Motor neuron (in vitro differentiated cells): ENCODE measurements at regions not wholly inside any gene's neighbourhood (a gene's known extent, or its start where the extent isn't known, plus 50 kb on each side); places are given as distances from the start of the nearest gene placed in this dataset.
"Not testable (repeated sequence)": the region's sequence is repeated elsewhere in the genome, so short reads cannot be mapped to it uniquely, and the experiment has no call there.

Experiments
- ATAC-seq, 8 experiments: fragments of 200-7000 bp; cut with Tn5 transposase; replicated peaks in 6 of 8; 2 replicates each; pipeline ENCODE4 v1.8.0; 2021; ENCODE audit warnings: mild to moderate bottlenecking in 8 of 8, moderate library complexity in 8 of 8
- H3K27ac ChIP-seq, 2 donors: fragments of 250-450 bp; sonication (Bioruptor Pico); 2 replicates each; pipeline ENCODE4 v1.9.0; 2021; ENCODE audit warnings: antibody characterized with exemption in 2 of 2, mild to moderate bottlenecking in 2 of 2, moderate library complexity in 1 of 2
- H3K4me1 ChIP-seq, 2 donors: fragments of 250-450 bp; sonication (Bioruptor Pico); replicated peaks in 1 of 2; 2 replicates each; pipeline ENCODE4 v1.6.1; 2021; ENCODE audit warnings: antibody characterized with exemption in 2 of 2, mild to moderate bottlenecking in 2 of 2, moderate library complexity in 1 of 2
- H3K4me3 ChIP-seq, 5 donors: fragments of 250-450 bp; sonication (Bioruptor Pico); 2 replicates each; pipeline ENCODE4 v1.9.0; 2021; ENCODE audit warnings: antibody characterized with exemption in 5 of 5, mild to moderate bottlenecking in 5 of 5, moderate library complexity in 4 of 5
- WGBS, 10 experiments: fragments of 450-650 bp; shearing (Covaris generic); methylation state at CpG; one replicate each; pipeline ENCODE4 v1.0.0; 2022; 5-methylcytosine and 5-hydroxymethylcytosine counted together
- in situ Hi-C, 9 experiments: fragments of 400-800 bp; cut with MboI; loops; one replicate each; pipeline ENCODE4 v1.15.0; 2021; ENCODE audit warnings: low sequenced_read_pairs in 9 of 9, low pct_unique_long_range_greater_than_20kb in 2 of 9; ENCODE audit not compliant: unreplicated experiment in 9 of 9

GRCh38 chr1:171397851-171398469 is 84.0 kb downstream of the FMO4 start:
- H3K4me3 ChIP-seq: no peak overlapping the region
- H3K4me1 ChIP-seq: no peaks in the 10 kb centered on the region
- in situ Hi-C loops: no loop called here
- no peak overlapping the region for H3K27ac ChIP-seq
- 58 to 100% (median 89%) methylated on average over 1 to 5 of the region's 5 CpGs; no CpG with 5 or more reads in 3 of the 10 experiments for WGBS, 10 experiments
- ATAC-seq: no peak

GRCh38 chr1:171403393-171403792 is 81.9 kb upstream of the PRRC2C start:
- ATAC-seq: peak in 1 of 8 experiments; percentile 53
- in situ Hi-C loops: no loop called here
- Histone ChIP-seq H3K4me3 (no peak overlapping the region), H3K27ac (no peak overlapping the region), H3K4me1 (no peaks in the 10 kb centered on the region)
- WGBS, 10 experiments: 27 to 100% (median 73%) methylated on average over 1 to 7 of the region's 7 CpGs; no CpG with 5 or more reads in 3 of the 10 experiments

GRCh38 chr1:171405391-171405714 is 80.0 kb upstream of the PRRC2C start:
- in situ Hi-C loops: no loop called here

GRCh38 chr1:171413557-171413956 is 71.8 kb upstream of the PRRC2C start:
- H3K4me1 ChIP-seq, H3K27ac ChIP-seq, in situ Hi-C loops, ATAC-seq, H3K4me3 ChIP-seq: not testable (repeated sequence)
- 67 to 100% (median 95%) methylated on average over 1 to 5 of the region's 6 CpGs for WGBS, 10 experiments

More at GRCh38 chr1:171405391-171405714, 80.0 kb upstream of the PRRC2C start:
- no peak for ATAC-seq
- Histone ChIP-seq H3K4me1 (no peaks in the 10 kb centered on the region), H3K4me3 (no peak overlapping the region), H3K27ac (no peak overlapping the region)
- 14 to 88% (median 74%) methylated on average over 1 of the region's 1 CpG; no CpG with 5 or more reads in 2 of the 10 experiments for WGBS, 10 experiments

GRCh38 chr1:171418546-171418945 is 66.8 kb upstream of the PRRC2C start:
- ATAC-seq: no peak
- Histone ChIP-seq H3K4me1 (no peaks in the 10 kb centered on the region), H3K27ac (no peak overlapping the region), H3K4me3 (no peak overlapping the region)
- WGBS, 10 experiments: 28 to 100% (median 89%) methylated on average over 1 to 3 of the region's 3 CpGs
- in situ Hi-C loops: no loop called here

- no peak overlapping the region for H3K27ac ChIP-seq
- in situ Hi-C loops: no loop called here
- H3K4me3 ChIP-seq: no peak overlapping the region
- H3K4me1 ChIP-seq: no peaks in the 10 kb centered on the region
- ATAC-seq: no peak
Measured at GRCh38 chr1:171420810-171421209, 64.5 kb upstream of the PRRC2C start.

GRCh38 chr1:171421413-171422020 is 63.8 kb upstream of the PRRC2C start:
- Histone ChIP-seq H3K4me3 (no peak overlapping the region), H3K27ac (no peak overlapping the region), H3K4me1 (no peaks in the 10 kb centered on the region)
- in situ Hi-C loops: no loop called here
- WGBS, 10 experiments: 45 to 86% (median 68%) methylated on average over 3 to 9 of the region's 10 CpGs
- no peak for ATAC-seq

GRCh38 chr1:171422511-171422910 is 62.8 kb upstream of the PRRC2C start:
- no peak overlapping the region for H3K27ac ChIP-seq
- WGBS, 10 experiments: 8 to 90% (median 82%) methylated on average over 2 to 5 of the region's 5 CpGs; no CpG with 5 or more reads in 2 of the 10 experiments
- H3K4me3 ChIP-seq: no peak overlapping the region
- ATAC-seq: no peak
- no peaks in the 10 kb centered on the region for H3K4me1 ChIP-seq
- in situ Hi-C loops: no loop called here

GRCh38 chr1:171424494-171424893 is 60.8 kb upstream of the PRRC2C start:
- in situ Hi-C loops: no loop called here
- H3K4me3 ChIP-seq: no peak overlapping the region
- WGBS, 10 experiments: 17 to 82% (median 53%) methylated on average over 2 to 4 of the region's 4 CpGs; no CpG with 5 or more reads in 3 of the 10 experiments
- ATAC-seq: no peak
- no peaks in the 10 kb centered on the region for H3K4me1 ChIP-seq
- H3K27ac ChIP-seq: no peak overlapping the region

GRCh38 chr1:171426645-171427044 is 58.7 kb upstream of the PRRC2C start:
- no peaks in the 10 kb centered on the region for H3K4me1 ChIP-seq
- ATAC-seq: no peak
- H3K4me3 ChIP-seq: no peak overlapping the region
- in situ Hi-C loops: no loop called here
- no peak overlapping the region for H3K27ac ChIP-seq
- WGBS, 10 experiments: 40 to 100% (median 63%) methylated on average over 1 to 4 of the region's 4 CpGs; no CpG with 5 or more reads in 4 of the 10 experiments

- WGBS, 10 experiments: 32 to 96% (median 78%) methylated on average over 1 to 4 of the region's 4 CpGs
- in situ Hi-C loops: no loop called here
- no peaks in the 10 kb centered on the region for H3K4me1 ChIP-seq
Measured at GRCh38 chr1:171427852-171428471, 57.4 kb upstream of the PRRC2C start.

GRCh38 chr1:171429137-171429536 is 56.2 kb upstream of the PRRC2C start:
- Histone ChIP-seq H3K4me1 (no peaks in the 10 kb centered on the region), H3K27ac (no peak overlapping the region), H3K4me3 (no peak overlapping the region)
- ATAC-seq: no peak
- in situ Hi-C loops: no loop called here
- WGBS, 10 experiments: 67 to 100% (median 92%) methylated on average over 2 to 6 of the region's 6 CpGs; no CpG with 5 or more reads in 1 of the 10 experiments

More at GRCh38 chr1:171427852-171428471, 57.4 kb upstream of the PRRC2C start:
- Histone ChIP-seq H3K27ac (no peak overlapping the region), H3K4me3 (no peak overlapping the region)
- ATAC-seq: no peak

- ATAC-seq: no peak
- H3K4me3 ChIP-seq: no peak overlapping the region
- H3K4me1 ChIP-seq: no peaks in the 10 kb centered on the region
- in situ Hi-C loops: no loop called here
- no peak overlapping the region for H3K27ac ChIP-seq
- WGBS, 10 experiments: 0 to 100% (median 46%) methylated on average over 1 to 2 of the region's 2 CpGs
Measured at GRCh38 chr1:171431994-171432393, 53.3 kb upstream of the PRRC2C start.

- no peak overlapping the region for H3K4me3 ChIP-seq
- in situ Hi-C loops: no loop called here
- no peak for ATAC-seq
- WGBS, 10 experiments: 88 to 100% (median 100%) methylated on average over 1 of the region's 1 CpG; no CpG with 5 or more reads in 2 of the 10 experiments
- H3K4me1 ChIP-seq: no peaks in the 10 kb centered on the region
- H3K27ac ChIP-seq: no peak overlapping the region
Measured at GRCh38 chr1:171432473-171432872, 52.9 kb upstream of the PRRC2C start.
